HCT116 (cell line): ENCODE measurements at regions not wholly inside any gene's neighbourhood (a gene's known extent, or its start where the extent isn't known, plus 50 kb on each side); places are given as distances from the start of the nearest gene placed in this dataset.

Source experiments
- CEBPB ChIP-seq: IDR thresholded peaks from 2 replicates; pipeline ENCODE4 v1.6.1; 2012; ENCODE audit warnings: low read depth
- EGR1 ChIP-seq: IDR thresholded peaks from 2 replicates; pipeline ENCODE4 v1.6.1; 2012; ENCODE audit warnings: low read depth
- EZH2 ChIP-seq: fragments of 200-600 bp; sonication (generic); IDR thresholded peaks from 2 replicates; pipeline ENCODE4 v1.6.1; 2017; ENCODE audit warnings: antibody characterized with exemption, mixed run types
- JUND ChIP-seq: IDR thresholded peaks from 2 replicates; pipeline ENCODE4 v1.6.1; 2012
- POLR2A ChIP-seq: IDR thresholded peaks from 2 replicates; pipeline ENCODE4 v1.7.0; 2011; ENCODE audit warnings: borderline replicate concordance; ENCODE audit not compliant: insufficient read depth, insufficient read length; ENCODE audit errors: extremely low read depth
- POLR2AphosphoS5 ChIP-seq: IDR thresholded peaks from 2 replicates; pipeline ENCODE4 v1.6.1; 2011; ENCODE audit warnings: mild to moderate bottlenecking, low read depth, low read length, moderate library complexity
- RAD21 ChIP-seq: IDR thresholded peaks from 2 replicates; pipeline ENCODE4 v1.6.1; 2012; ENCODE audit warnings: low read depth, mild to moderate bottlenecking
- SP1 ChIP-seq: IDR thresholded peaks from 2 replicates; pipeline ENCODE4 v1.6.1; 2012; ENCODE audit warnings: low read depth
- YY1 ChIP-seq: IDR thresholded peaks from 2 replicates; pipeline ENCODE4 v1.6.1; 2011; ENCODE audit warnings: low read length, low read depth, moderate library complexity, mild to moderate bottlenecking; ENCODE audit not compliant: insufficient replicate concordance; ENCODE audit errors: extremely low read depth
- ZFX ChIP-seq: fragments of 450-650 bp; IDR thresholded peaks from 2 replicates; pipeline ENCODE4 v1.6.1; 2017
- ZNF274 ChIP-seq: fragments of 200-500 bp; sonication (Bioruptor generic); IDR thresholded peaks from 2 replicates; pipeline ENCODE4 v1.6.1; 2014; ENCODE audit warnings: mild to moderate bottlenecking, low read depth, low read length, inconsistent platforms
- TF ChIP-seq, protein P1 (sequence below), 3 experiments: fragments of 200-600 bp in 1 of 3; sonication (generic) in 1 of 3; IDR thresholded peaks in 2 of 3; conservative IDR thresholded peaks in 1 of 3; 2 replicates each; pipeline ENCODE4 v1.5.1; 2012 to 2017; ENCODE audit warnings: low read depth in 2 of 3, low read length in 2 of 3, antibody characterized with exemption in 1 of 3, borderline replicate concordance in 1 of 3, control low read depth in 1 of 3, mild to moderate bottlenecking in 1 of 3, mixed read lengths in 1 of 3, mixed run types in 1 of 3, moderate library complexity in 1 of 3; ENCODE audit not compliant: insufficient read depth in 1 of 3
- TF ChIP-seq, protein P2 (sequence below): IDR thresholded peaks from 2 replicates; pipeline ENCODE4 v1.6.1; 2012; ENCODE audit warnings: low read depth
- TF ChIP-seq, protein P3 (sequence below): IDR thresholded peaks from 2 replicates; pipeline ENCODE4 v1.6.1; 2011; ENCODE audit warnings: mild to moderate bottlenecking, low read length, moderate library complexity; ENCODE audit not compliant: insufficient replicate concordance; ENCODE audit errors: extremely low read depth

DNA sequence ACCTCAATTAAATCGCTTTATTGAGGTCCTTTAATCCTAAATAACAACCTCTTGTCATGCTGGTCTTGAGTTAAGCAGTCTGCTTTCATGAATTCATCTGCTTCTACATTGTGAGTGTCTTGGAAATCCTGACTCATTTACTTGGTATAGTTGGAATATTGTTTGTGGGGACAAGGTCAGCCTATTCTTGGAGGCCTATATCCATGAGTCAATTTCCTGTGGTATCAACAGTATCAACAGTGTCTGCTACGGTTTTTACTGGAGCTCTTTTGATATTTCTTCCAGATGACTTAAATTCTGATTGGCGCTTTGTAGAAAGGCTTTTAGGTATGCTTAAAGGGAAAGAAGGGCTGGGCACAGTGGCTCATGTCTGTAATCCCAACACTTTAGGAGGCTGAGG lies 71.2 kb upstream of the PARP8 start:
- TF ChIP-seq POLR2A, result no peak
- no peak for TF ChIP-seq ZNF274
- TF ChIP-seq SP1, result peak; percentile 54
- TF ChIP-seq, protein P1, sequence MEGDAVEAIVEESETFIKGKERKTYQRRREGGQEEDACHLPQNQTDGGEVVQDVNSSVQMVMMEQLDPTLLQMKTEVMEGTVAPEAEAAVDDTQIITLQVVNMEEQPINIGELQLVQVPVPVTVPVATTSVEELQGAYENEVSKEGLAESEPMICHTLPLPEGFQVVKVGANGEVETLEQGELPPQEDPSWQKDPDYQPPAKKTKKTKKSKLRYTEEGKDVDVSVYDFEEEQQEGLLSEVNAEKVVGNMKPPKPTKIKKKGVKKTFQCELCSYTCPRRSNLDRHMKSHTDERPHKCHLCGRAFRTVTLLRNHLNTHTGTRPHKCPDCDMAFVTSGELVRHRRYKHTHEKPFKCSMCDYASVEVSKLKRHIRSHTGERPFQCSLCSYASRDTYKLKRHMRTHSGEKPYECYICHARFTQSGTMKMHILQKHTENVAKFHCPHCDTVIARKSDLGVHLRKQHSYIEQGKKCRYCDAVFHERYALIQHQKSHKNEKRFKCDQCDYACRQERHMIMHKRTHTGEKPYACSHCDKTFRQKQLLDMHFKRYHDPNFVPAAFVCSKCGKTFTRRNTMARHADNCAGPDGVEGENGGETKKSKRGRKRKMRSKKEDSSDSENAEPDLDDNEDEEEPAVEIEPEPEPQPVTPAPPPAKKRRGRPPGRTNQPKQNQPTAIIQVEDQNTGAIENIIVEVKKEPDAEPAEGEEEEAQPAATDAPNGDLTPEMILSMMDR (IDR thresholded peaks at IDR 0.05 in 2 of 3, conservative IDR thresholded peaks at IDR 0.05 in 1 of 3; ENCODE audit: borderline replicate concordance in 1 of 3, insufficient read depth in 1 of 3, low read depth in 2 of 3, low read length in 2 of 3), result no peak
- TF ChIP-seq EZH2, result no peak
- TF ChIP-seq CEBPB, result no peak
- no peak for TF ChIP-seq ZFX
- TF ChIP-seq RAD21, result peak; percentile 14; the same call in 1 of the 2 replicates
- no peak for TF ChIP-seq EGR1
- TF ChIP-seq, protein P2, sequence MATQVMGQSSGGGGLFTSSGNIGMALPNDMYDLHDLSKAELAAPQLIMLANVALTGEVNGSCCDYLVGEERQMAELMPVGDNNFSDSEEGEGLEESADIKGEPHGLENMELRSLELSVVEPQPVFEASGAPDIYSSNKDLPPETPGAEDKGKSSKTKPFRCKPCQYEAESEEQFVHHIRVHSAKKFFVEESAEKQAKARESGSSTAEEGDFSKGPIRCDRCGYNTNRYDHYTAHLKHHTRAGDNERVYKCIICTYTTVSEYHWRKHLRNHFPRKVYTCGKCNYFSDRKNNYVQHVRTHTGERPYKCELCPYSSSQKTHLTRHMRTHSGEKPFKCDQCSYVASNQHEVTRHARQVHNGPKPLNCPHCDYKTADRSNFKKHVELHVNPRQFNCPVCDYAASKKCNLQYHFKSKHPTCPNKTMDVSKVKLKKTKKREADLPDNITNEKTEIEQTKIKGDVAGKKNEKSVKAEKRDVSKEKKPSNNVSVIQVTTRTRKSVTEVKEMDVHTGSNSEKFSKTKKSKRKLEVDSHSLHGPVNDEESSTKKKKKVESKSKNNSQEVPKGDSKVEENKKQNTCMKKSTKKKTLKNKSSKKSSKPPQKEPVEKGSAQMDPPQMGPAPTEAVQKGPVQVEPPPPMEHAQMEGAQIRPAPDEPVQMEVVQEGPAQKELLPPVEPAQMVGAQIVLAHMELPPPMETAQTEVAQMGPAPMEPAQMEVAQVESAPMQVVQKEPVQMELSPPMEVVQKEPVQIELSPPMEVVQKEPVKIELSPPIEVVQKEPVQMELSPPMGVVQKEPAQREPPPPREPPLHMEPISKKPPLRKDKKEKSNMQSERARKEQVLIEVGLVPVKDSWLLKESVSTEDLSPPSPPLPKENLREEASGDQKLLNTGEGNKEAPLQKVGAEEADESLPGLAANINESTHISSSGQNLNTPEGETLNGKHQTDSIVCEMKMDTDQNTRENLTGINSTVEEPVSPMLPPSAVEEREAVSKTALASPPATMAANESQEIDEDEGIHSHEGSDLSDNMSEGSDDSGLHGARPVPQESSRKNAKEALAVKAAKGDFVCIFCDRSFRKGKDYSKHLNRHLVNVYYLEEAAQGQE, result no peak
- TF ChIP-seq YY1, result no peak
- TF ChIP-seq, protein P3, sequence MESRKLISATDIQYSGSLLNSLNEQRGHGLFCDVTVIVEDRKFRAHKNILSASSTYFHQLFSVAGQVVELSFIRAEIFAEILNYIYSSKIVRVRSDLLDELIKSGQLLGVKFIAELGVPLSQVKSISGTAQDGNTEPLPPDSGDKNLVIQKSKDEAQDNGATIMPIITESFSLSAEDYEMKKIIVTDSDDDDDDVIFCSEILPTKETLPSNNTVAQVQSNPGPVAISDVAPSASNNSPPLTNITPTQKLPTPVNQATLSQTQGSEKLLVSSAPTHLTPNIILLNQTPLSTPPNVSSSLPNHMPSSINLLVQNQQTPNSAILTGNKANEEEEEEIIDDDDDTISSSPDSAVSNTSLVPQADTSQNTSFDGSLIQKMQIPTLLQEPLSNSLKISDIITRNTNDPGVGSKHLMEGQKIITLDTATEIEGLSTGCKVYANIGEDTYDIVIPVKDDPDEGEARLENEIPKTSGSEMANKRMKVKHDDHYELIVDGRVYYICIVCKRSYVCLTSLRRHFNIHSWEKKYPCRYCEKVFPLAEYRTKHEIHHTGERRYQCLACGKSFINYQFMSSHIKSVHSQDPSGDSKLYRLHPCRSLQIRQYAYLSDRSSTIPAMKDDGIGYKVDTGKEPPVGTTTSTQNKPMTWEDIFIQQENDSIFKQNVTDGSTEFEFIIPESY, result no peak
- TF ChIP-seq JUND, result peak; percentile 66
- no peak for TF ChIP-seq POLR2AphosphoS5
